Activated naive CD4-positive, alpha-beta T cell treated with anti-CD3 and anti-CD28 coated beads for 36 hours (primary cell): ENCODE measurements at regions not wholly inside any gene's neighbourhood (a gene's known extent, or its start where the extent isn't known, plus 50 kb on each side); places are given as distances from the start of the nearest gene placed in this dataset.
"Not testable (repeated sequence)": the region's sequence is repeated elsewhere in the genome, so short reads cannot be mapped to it uniquely, and the experiment has no call there.

ENCODE experiments used
- CTCF ChIA-PET: fragments of 350-600 bp; sonication (Branson Sonifier 250); formaldehyde crosslinking; loops from one replicate; lab custom pipeline; 2021; ENCODE audit warnings: antibody characterized with exemption; lab: Charles Lee
- DNase-seq: peaks from one replicate; pipeline ENCODE4 v3.0.0-alpha.2; 2020
- H3K27ac Mint-ChIP-seq: one replicate; pipeline ENCODE4 v1.8.0; 2021; ENCODE audit warnings: mild to moderate bottlenecking, mixed read lengths
- H3K27me3 Mint-ChIP-seq: one replicate; pipeline ENCODE4 v1.8.0; 2021; ENCODE audit warnings: low read depth, mixed read lengths
- H3K36me3 Mint-ChIP-seq: one replicate; pipeline ENCODE4 v1.8.0; 2021; ENCODE audit warnings: low read depth, mixed read lengths
- H3K4me1 Mint-ChIP-seq: one replicate; pipeline ENCODE4 v1.8.0; 2021; ENCODE audit warnings: low read depth, mixed read lengths
- H3K4me3 Mint-ChIP-seq: one replicate; pipeline ENCODE4 v1.8.0; 2021; ENCODE audit warnings: mild to moderate bottlenecking, moderate library complexity, mixed read lengths
- H3K9me3 Mint-ChIP-seq: one replicate; pipeline ENCODE4 v1.8.0; 2021; ENCODE audit warnings: mixed read lengths
- intact Hi-C: fragments of 100-400 bp; cut with micrococcal nuclease; formaldehyde crosslinking; loops from one replicate; pipeline ENCODE4 v1.15.1; 2023

DNA sequence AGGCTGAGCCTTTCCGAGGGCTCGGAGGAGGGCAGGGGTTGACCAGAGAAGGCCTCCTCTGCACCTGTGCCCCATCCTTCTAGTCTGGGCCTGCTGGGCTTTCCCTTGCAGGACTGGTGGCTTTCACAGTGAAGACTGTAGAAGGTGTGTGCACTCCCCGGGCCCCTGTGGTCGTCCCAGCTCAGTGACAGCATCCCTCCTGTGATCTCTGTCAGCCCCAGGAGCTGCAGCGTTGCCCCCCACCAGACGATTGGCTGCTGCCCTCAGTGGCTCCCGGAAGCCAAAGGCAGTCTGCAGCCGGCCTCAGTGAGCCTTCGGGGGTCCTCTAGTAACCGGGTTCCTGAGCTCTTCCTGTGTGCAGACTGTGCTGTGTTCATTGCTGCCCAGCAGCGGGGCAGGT lies 69.4 kb upstream of the EN2 start:
- H3K4me3 Mint-ChIP-seq = no peak overlapping the region
- intact Hi-C loops = no loop called here
- no peak overlapping the region for H3K27ac Mint-ChIP-seq
- no peaks in the 10 kb centered on the region for H3K4me1 Mint-ChIP-seq
- no peaks in the 10 kb centered on the region for H3K36me3 Mint-ChIP-seq
- H3K27me3 Mint-ChIP-seq = peaks cover 45% of the 10 kb centered on the region
- H3K9me3 Mint-ChIP-seq = no peaks in the 10 kb centered on the region
- no peak for DNase-seq
- CTCF ChIA-PET = no interaction called here

DNA sequence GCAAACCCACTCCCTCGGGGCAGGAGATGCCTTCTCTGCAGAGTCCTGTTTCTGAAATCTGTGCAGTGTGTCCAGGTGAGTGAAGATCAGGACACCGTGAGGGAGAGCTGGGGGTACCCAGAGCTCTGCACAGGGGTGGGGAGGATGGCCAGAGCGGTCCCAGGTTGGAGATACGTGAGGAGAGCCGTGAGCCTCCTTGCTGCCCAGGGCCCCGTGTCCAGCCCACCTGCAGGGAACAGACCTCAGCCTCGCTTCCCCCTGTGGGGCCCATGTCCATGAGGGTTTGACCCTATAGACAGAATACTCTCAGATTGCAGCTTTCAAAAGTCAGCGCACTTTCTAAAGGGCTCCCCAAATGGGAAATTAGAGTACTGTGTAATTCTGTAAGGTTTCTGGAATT lies 66.5 kb upstream of the EN2 start:
- H3K4me3 Mint-ChIP-seq = no peak overlapping the region
- no peak for DNase-seq
- intact Hi-C loops = no loop called here
- no peaks in the 10 kb centered on the region for H3K4me1 Mint-ChIP-seq
- H3K36me3 Mint-ChIP-seq = no peaks in the 10 kb centered on the region
- H3K27ac Mint-ChIP-seq = no peak overlapping the region
- CTCF ChIA-PET = no interaction called here
- H3K9me3 Mint-ChIP-seq = no peaks in the 10 kb centered on the region
- H3K27me3 Mint-ChIP-seq = peaks cover 28% of the 10 kb centered on the region

DNA sequence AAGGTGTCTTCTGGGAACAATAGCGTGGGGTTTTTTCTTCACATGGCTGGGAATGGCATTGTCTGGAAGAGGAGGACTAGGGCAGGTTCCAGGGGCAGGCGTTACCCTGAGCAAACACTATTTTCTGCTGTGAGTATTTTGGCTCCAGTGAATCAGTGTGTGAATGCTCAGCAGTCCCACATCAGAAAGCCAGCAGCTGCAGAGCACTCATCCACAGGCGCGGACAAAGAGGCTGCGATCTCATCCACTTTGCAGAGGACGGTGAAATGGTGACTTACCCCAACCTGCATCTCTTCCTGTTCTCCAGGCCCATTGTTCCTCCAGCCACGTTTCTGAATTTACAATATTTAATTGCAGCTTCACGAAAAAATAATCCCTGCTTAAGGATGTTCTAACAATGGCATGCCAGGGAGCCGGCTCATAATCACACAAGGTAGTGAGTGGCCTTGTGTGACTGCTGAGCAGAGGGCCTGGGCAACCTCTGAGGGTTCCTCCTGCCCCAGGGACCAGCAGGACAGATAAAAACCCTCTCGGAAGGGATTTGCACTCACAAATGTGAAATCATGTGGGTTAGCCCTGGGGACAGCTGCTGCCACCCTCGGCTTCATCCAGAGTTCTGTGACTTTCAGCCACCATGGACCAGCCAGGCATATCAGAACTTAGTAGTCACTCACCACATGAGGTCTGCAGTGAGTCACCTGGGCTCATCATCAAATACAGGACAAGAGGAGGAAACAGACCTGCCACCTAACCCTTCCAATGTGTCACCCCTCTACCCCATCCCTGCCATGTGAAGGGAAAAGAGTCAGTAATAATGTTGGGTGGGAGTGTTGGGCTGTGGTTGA lies 65.0 kb upstream of the EN2 start:
- H3K36me3 Mint-ChIP-seq = no peaks in the 10 kb centered on the region
- H3K9me3 Mint-ChIP-seq = no peaks in the 10 kb centered on the region
- intact Hi-C loops = no loop called here
- H3K4me3 Mint-ChIP-seq = no peak overlapping the region
- no peak for DNase-seq
- no peak overlapping the region for H3K27ac Mint-ChIP-seq
- peaks cover 22% of the 10 kb centered on the region for H3K27me3 Mint-ChIP-seq
- CTCF ChIA-PET = no interaction called here
- no peaks in the 10 kb centered on the region for H3K4me1 Mint-ChIP-seq

DNA sequence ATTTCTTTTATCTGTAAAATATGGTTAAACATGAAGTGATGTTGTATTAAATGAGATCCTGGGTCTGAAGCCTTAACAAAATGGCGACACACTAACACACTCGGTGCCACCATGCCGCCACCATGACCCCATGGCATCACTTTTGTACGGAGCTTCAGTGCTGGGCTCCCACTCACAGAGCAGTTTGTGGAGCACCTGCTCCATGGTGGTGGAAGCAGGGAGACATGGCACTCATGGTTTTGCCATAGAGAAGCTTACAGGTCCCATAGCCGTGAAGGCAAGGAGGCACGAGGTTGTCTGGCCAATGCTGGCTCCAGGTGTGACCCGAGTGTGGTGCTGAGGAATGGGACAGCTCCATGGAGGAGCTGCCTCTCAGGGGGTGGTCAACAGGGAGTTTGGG lies 63.5 kb upstream of the EN2 start:
- no peak for DNase-seq
- Mint-ChIP-seq H3K4me1 (no peaks in the 10 kb centered on the region), H3K27ac (no peak overlapping the region), H3K4me3 (no peak overlapping the region), H3K27me3 (peaks cover 15% of the 10 kb centered on the region), H3K36me3 (no peaks in the 10 kb centered on the region), H3K9me3 (no peaks in the 10 kb centered on the region)
- intact Hi-C loops = no loop called here
- CTCF ChIA-PET = no interaction called here

DNA sequence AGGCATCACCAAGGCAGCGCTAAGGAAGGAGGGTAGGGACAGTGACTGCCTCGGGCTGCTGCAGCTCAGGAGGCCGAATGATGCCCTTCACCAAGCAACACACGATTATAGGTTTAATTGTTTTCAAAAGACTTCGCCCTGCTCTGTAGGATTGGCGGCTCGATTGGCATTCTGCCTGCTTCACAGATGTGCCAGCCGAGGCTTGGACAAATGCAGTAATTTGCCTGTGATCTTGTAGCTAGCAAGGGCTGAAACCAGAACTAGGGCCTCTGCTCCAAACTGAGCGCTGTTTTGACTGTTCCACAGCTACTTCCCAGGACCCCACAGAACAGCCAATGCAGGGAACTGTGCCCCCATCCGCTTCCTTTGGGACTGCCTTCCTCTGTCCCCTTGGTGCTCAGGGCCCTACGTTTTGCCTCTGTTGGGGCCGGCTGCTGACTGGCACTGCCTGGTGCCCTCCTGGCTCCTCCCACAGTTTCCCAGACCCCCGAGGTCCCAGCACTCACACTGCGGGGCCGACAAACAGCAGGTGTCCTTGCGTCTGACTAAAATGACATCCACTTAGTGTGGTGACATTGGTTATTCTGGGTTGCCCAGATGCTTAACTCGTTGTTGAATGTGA lies 62.6 kb upstream of the EN2 start:
- CTCF ChIA-PET = no interaction called here
- intact Hi-C loops = no loop called here
- Mint-ChIP-seq H3K4me3 (no peak overlapping the region), H3K9me3 (no peaks in the 10 kb centered on the region), H3K4me1 (no peaks in the 10 kb centered on the region), H3K27ac (no peak overlapping the region), H3K36me3 (no peaks in the 10 kb centered on the region), H3K27me3 (peaks cover 11% of the 10 kb centered on the region)
- no peak for DNase-seq

DNA sequence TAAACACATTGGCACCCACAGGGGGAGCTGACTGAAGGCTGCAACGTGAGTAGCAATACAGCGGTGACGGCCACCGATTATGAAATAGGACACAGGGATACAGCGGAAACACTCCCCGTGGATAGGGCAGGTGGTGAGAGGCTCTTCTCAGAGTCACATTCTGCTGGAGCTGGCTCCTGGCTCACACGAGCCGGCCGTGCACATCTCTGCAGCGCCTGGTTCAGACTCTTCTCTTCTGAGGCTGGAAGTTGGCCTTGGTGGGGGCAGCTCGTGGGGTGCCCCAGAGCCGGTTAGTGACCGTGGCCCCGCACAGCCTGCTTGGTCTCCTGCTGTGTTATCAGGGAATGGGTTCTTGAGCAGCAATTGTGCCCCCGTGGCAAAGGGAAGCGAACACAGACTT lies 61.3 kb upstream of the EN2 start:
- H3K27ac Mint-ChIP-seq = no peak overlapping the region
- H3K4me1 Mint-ChIP-seq = no peaks in the 10 kb centered on the region
- no peaks in the 10 kb centered on the region for H3K36me3 Mint-ChIP-seq
- intact Hi-C loops = no loop called here
- H3K4me3 Mint-ChIP-seq = no peak overlapping the region
- CTCF ChIA-PET = interaction anchor here (0.7 kb wide), 1 partner anchor 210 kb away, joined by 3 read pairs; no protein-coding TSS in a partner anchor
- H3K9me3 Mint-ChIP-seq = no peaks in the 10 kb centered on the region
- H3K27me3 Mint-ChIP-seq = peaks cover 19% of the 10 kb centered on the region
- DNase-seq = no peak

DNA sequence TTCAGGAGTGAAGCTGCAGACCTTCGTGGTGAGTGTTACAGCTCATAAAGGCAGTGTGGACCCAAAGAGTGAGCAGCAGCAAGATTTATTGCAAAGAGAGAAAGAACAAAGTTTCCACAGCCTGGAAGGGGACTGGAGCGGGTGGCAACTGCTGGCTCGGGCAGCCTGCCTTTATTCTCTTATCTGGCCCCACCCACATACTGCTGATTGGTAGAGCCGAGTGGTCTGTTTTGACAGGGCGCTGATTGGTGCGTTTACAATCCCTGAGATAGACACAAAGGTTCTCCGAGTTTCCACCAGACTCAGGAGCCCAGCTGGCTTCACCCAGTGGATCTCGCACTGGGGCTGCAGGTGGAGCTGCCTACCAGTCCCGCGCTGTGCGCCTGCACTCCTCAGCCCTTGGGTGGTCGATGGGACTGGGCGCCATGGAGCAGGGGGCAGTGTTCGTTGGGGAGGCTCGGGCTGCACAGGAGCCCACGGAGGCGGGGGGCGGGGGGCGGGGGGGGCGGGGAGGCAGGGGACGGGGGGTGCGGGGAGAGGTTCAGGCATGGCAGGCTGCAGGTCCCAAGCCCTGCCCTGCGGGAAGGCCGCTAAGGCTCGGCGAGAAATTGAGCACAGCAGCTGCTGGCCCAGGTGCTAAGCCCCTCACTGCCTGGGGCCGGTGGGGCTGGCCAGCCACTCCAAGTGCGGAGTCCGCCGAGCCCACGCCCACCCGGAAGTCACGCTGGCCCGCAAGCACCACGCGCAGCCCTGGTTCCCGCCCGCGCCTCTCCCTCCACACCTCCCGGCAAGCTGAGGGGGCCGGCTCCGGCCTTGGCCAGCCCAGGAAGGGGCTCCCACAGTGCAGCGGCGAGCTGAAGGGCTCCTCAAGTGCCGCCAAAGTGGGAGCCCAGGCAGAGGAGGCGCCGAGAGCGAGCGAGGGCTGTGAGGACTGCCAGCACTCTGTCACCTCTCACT lies 59.9 kb upstream of the EN2 start:
- intact Hi-C loops, DNase-seq, H3K4me1 Mint-ChIP-seq, H3K4me3 Mint-ChIP-seq, H3K36me3 Mint-ChIP-seq, H3K9me3 Mint-ChIP-seq, H3K27ac Mint-ChIP-seq: not testable (repeated sequence)
- CTCF ChIA-PET = interaction anchor here (1.1 kb wide), 1 partner anchor 34 kb away, joined by 3 read pairs; no protein-coding TSS in a partner anchor
- peaks cover 25% of the 10 kb centered on the region for H3K27me3 Mint-ChIP-seq

DNA sequence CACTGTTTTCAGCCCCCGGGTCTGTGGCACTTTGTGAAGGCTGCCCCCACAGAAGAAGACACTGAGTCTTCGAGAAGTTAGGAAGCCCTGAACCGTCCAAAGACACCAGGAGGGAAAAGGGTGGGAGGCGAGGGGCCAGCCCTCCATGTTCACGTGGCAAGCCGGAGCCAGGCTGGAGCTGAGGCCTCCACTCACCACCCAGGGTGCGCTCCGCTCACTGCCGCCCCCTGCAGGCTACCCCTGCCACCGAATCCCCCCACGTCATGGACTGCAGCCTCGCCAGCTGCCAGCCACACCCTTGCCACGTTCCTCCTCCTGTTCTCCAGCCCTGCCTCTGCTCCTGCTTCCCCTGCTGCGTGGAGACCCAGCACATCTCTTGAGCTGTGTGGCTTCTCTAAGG lies 59.0 kb upstream of the EN2 start:
- DNase-seq = peak; percentile 12
- CTCF ChIA-PET = interaction anchor here (0.7 to 1.1 kb wide), 3 partner anchors 9 to 35 kb away, joined by 3 read pairs; no protein-coding TSS in a partner anchor
- Mint-ChIP-seq H3K4me1 (no peaks in the 10 kb centered on the region), H3K27ac (no peak overlapping the region), H3K27me3 (peaks cover 28% of the 10 kb centered on the region), H3K4me3 (no peak overlapping the region), H3K36me3 (no peaks in the 10 kb centered on the region), H3K9me3 (peaks cover 1% of the 10 kb centered on the region)
- intact Hi-C loops = no loop called here

DNA sequence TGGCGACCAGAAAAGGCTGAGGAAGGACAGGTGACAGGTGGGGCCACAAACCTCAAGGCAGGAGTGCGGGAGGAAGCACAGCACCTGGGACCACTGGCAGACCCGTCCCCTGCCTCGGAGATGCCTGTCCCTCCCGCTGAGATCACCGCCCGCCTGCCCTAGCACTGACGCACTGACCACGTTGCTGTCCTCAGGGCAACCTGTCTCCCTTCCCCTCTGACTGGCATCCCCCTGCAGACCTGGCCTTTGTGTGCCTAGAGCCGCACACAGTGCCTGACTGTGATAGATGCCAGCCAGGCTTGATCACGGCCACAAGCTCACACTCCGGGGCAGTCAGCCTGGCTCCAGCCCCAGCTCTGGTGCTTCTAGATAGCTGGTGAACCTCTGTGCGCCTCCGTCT lies 58.4 kb upstream of the EN2 start:
- Mint-ChIP-seq H3K4me3 (no peak overlapping the region), H3K9me3 (peaks cover 1% of the 10 kb centered on the region), H3K27ac (no peak overlapping the region), H3K27me3 (peaks cover 30% of the 10 kb centered on the region), H3K4me1 (no peaks in the 10 kb centered on the region), H3K36me3 (no peaks in the 10 kb centered on the region)
- DNase-seq = no peak
- CTCF ChIA-PET = interaction anchor here (0.8 to 1.1 kb wide), 2 partner anchors 27 to 35 kb away, joined by 3 read pairs; no protein-coding TSS in a partner anchor
- intact Hi-C loops = no loop called here

DNA sequence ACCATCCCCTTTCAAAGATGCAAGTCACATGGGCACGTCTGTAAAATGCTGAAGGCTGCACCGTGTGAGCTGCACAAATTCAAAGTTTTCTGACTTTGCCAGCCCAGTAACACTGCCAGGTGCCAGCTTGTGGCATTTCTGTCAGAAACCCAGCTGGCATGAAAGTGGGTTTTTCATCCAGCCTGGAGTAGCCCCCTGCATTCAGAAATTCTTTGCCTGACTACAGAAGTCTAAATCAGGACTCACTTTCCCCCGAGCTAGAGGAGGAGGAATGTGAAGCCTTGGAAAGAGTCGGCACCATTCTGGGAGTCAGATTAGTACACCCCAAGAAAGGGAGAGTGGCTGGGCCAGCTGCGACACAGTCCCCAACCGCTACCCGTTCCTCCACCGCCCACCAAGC lies 56.7 kb upstream of the EN2 start:
- intact Hi-C loops = no loop called here
- no peaks in the 10 kb centered on the region for H3K36me3 Mint-ChIP-seq
- H3K4me3 Mint-ChIP-seq = no peak overlapping the region
- CTCF ChIA-PET = no interaction called here
- H3K27me3 Mint-ChIP-seq = peaks cover 34% of the 10 kb centered on the region
- DNase-seq = no peak
- peaks cover 1% of the 10 kb centered on the region for H3K9me3 Mint-ChIP-seq
- H3K4me1 Mint-ChIP-seq = no peaks in the 10 kb centered on the region
- H3K27ac Mint-ChIP-seq = no peak overlapping the region

DNA sequence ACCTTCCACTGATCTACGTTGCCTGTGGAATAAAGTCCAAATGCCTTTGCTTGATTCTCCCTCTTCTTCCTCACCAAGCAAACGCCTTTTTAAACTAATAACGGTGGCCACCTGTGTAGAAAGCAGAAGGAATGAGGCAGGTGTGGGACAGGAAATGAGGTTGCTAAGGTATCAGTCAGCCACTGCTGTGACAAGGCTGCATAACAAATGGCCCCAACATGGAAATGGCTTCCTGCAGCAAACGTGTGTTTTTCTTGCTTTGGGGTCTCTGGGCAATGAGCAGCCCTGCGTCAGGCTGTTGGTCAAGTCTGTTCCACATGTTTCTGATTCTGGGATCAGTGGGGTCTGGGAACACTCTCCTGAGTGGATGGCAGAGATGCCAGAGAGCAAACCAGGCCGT lies 56.0 kb upstream of the EN2 start:
- Mint-ChIP-seq H3K9me3 (peaks cover 1% of the 10 kb centered on the region), H3K4me3 (no peak overlapping the region), H3K4me1 (peaks cover 2% of the 10 kb centered on the region), H3K27ac (no peak overlapping the region), H3K36me3 (no peaks in the 10 kb centered on the region), H3K27me3 (peaks cover 38% of the 10 kb centered on the region)
- no peak for DNase-seq
- intact Hi-C loops = no loop called here
- CTCF ChIA-PET = no interaction called here

DNA sequence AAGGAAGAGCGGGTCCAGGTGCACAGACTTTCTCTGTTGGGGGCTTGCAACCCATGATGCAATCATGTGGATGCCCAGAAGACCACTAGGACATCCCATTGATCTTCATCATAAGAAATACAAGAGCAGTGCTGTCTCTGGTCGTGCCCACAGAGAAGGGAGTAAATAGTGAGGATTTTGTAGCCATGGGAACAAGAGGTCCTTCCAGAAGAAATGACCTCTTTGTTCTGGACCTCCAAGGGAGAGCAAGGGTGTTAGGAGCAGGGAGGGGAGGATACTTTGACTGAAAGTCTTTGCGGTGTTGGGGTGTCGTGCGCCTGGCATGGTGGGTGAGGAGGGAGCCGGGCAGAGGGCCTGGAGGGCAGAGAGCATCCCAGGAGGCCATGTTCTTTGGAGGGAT lies 55.0 kb upstream of the EN2 start:
- CTCF ChIA-PET = interaction anchor here (1.1 kb wide), 1 partner anchor 58 kb away, joined by 3 read pairs; no protein-coding TSS in a partner anchor
- H3K4me1 Mint-ChIP-seq = peaks cover 2% of the 10 kb centered on the region
- no peak overlapping the region for H3K4me3 Mint-ChIP-seq
- H3K27ac Mint-ChIP-seq = no peak overlapping the region
- H3K27me3 Mint-ChIP-seq = peaks cover 35% of the 10 kb centered on the region
- H3K36me3 Mint-ChIP-seq = no peaks in the 10 kb centered on the region
- intact Hi-C loops = no loop called here
- DNase-seq = no peak
- H3K9me3 Mint-ChIP-seq = peaks cover 1% of the 10 kb centered on the region
